HCT116 (cell line): ENCODE measurements at regions not wholly inside any gene's neighbourhood (a gene's known extent, or its start where the extent isn't known, plus 50 kb on each side); places are given as distances from the start of the nearest gene placed in this dataset.

Experiments used
- ATAC-seq: fragments of 200-7000 bp; cut with Tn5 transposase; 2 replicates; pipeline ENCODE4 v1.9.1; 2020; ENCODE audit warnings: mild to moderate bottlenecking, moderate library complexity
- BruUV-seq: library from RNA; stranded (reverse); fragments of 400-500 nt; replicated peaks from 2 replicates; lab custom pipeline; 2021; lab: Mats Ljungman, UMichigan
- CTCF ChIA-PET: fragments of 300-600 bp; sonication (Branson Sonifier 250); formaldehyde crosslinking; loops from one replicate; lab custom pipeline; 2021; ENCODE audit warnings: antibody characterized with exemption; lab: Charles Lee
- POLR2A ChIA-PET: fragments of 300-600, 350-600 bp; sonication (Branson Sonifier 250); formaldehyde crosslinking; loops from one replicate; lab custom pipeline; 2021; ENCODE audit warnings: antibody characterized with exemption; lab: Charles Lee
- RAD21 ChIA-PET, 2 experiments: fragments of 300-600 bp; sonication (Branson Sonifier 250); formaldehyde crosslinking; loops; one replicate each; lab custom pipeline; 2023; ENCODE audit warnings: low total read pairs in 2 of 2; ENCODE audit not compliant: uncharacterized antibody in 2 of 2, unreplicated experiment in 2 of 2, low non-redundant PET in 1 of 2; lab: Charles Lee
- DNase-seq: peaks from one replicate; pipeline ENCODE4 v3.0.0-alpha.2; 2010; ENCODE audit warnings: low read depth, low spot score
- H2AFZ ChIP-seq: fragments of 200-600 bp; shearing (Covaris generic), sonication (generic); 2 replicates; pipeline ENCODE4 v1.6.1; 2017; ENCODE audit warnings: low read depth, mixed run types, mixed read lengths, antibody characterized with exemption, low read length; ENCODE audit not compliant: poor library complexity, severe bottlenecking
- H3K27ac ChIP-seq: 2 replicates; pipeline ENCODE4 v1.5.1; 2012; ENCODE audit warnings: low read depth, low read length
- H3K27me3 ChIP-seq: fragments of 200-600 bp; sonication (generic); 2 replicates; pipeline ENCODE4 v1.6.1; 2016; ENCODE audit warnings: mixed run types, low read length, mixed read lengths; ENCODE audit not compliant: insufficient read depth
- H3K36me3 ChIP-seq, 2 experiments: fragments of 200-500 bp in 1 of 2; fragments of 200-600 bp in 1 of 2; sonication (Bioruptor generic) in 1 of 2; sonication (generic) in 1 of 2; 2 replicates each; pipeline versions ENCODE4 v1.5.1 to v1.6.1; 2014 to 2016; ENCODE audit warnings: low read length in 2 of 2, inconsistent platforms in 1 of 2, mixed read lengths in 1 of 2, mixed run types in 1 of 2; ENCODE audit not compliant: insufficient read depth in 2 of 2, control insufficient read depth in 1 of 2
- H3K4me1 ChIP-seq, 2 experiments: fragments of 200-600 bp in 1 of 2; sonication (generic) in 1 of 2; 2 replicates each; pipeline versions ENCODE4 v1.5.1 to v1.6.1; 2012 to 2017; ENCODE audit warnings: low read length in 2 of 2, inconsistent platforms in 1 of 2, mild to moderate bottlenecking in 1 of 2, mixed read lengths in 1 of 2, mixed run types in 1 of 2, moderate library complexity in 1 of 2; ENCODE audit not compliant: insufficient read depth in 2 of 2, control insufficient read depth in 1 of 2
- H3K4me2 ChIP-seq: fragments of 200-600 bp; sonication (generic); 2 replicates; pipeline ENCODE4 v1.6.1; 2017; ENCODE audit warnings: mixed run types, low read length, mixed read lengths
- H3K4me3 ChIP-seq, 2 experiments: fragments of 200-600 bp in 1 of 2; sonication (generic) in 1 of 2; replicated peaks in 1 of 2; 2 replicates each; pipeline ENCODE4 v1.5.1; 2011 to 2016; ENCODE audit warnings: low read length in 2 of 2, control low read depth in 1 of 2, low read depth in 1 of 2, mild to moderate bottlenecking in 1 of 2, mixed read lengths in 1 of 2, mixed run types in 1 of 2
- H3K79me2 ChIP-seq: fragments of 200-600 bp; sonication (generic); 2 replicates; pipeline ENCODE4 v1.6.1; 2017; ENCODE audit warnings: mild to moderate bottlenecking, mixed run types, low read length, moderate library complexity, mixed read lengths; ENCODE audit not compliant: insufficient read depth
- H3K9ac ChIP-seq: fragments of 200-600 bp; sonication (generic); 2 replicates; pipeline ENCODE4 v1.6.1; 2016; ENCODE audit warnings: low read length, mixed read lengths
- H3K9me2 ChIP-seq: fragments of 200-600 bp; sonication (generic), shearing (Covaris generic); 2 replicates; pipeline ENCODE4 v1.6.1; 2017; ENCODE audit warnings: mixed run types, mild to moderate bottlenecking, moderate library complexity; ENCODE audit not compliant: insufficient read depth
- H3K9me3 ChIP-seq, 2 experiments: fragments of 200-500 bp in 1 of 2; fragments of 200-600 bp in 1 of 2; sonication (Bioruptor generic) in 1 of 2; sonication (generic) in 1 of 2; 2 replicates each; pipeline ENCODE4 v1.6.1; 2014 to 2017; ENCODE audit warnings: low read length in 2 of 2, mixed read lengths in 2 of 2, inconsistent platforms in 1 of 2, low read depth in 1 of 2, mild to moderate bottlenecking in 1 of 2, mixed run types in 1 of 2, moderate library complexity in 1 of 2; ENCODE audit not compliant: control insufficient read depth in 1 of 2, insufficient read depth in 1 of 2
- H4K20me1 ChIP-seq: fragments of 200-600 bp; sonication (generic), shearing (Covaris generic); 2 replicates; pipeline ENCODE4 v1.6.1; 2017; ENCODE audit warnings: mixed run types, mild to moderate bottlenecking, moderate library complexity; ENCODE audit not compliant: insufficient read depth
- CBX3 ChIP-seq: IDR thresholded peaks from 2 replicates; pipeline ENCODE4 v1.6.1; 2012; ENCODE audit warnings: low read depth
- CEBPB ChIP-seq: IDR thresholded peaks from 2 replicates; pipeline ENCODE4 v1.6.1; 2012; ENCODE audit warnings: low read depth
- ELF1 ChIP-seq: IDR thresholded peaks from 2 replicates; pipeline ENCODE4 v1.6.1; 2012; ENCODE audit warnings: low read depth, borderline replicate concordance
- EZH2 ChIP-seq: fragments of 200-600 bp; sonication (generic); IDR thresholded peaks from 2 replicates; pipeline ENCODE4 v1.6.1; 2017; ENCODE audit warnings: antibody characterized with exemption, mixed run types
- RAD21 ChIP-seq: IDR thresholded peaks from 2 replicates; pipeline ENCODE4 v1.6.1; 2012; ENCODE audit warnings: low read depth, mild to moderate bottlenecking
- SIN3A ChIP-seq: IDR thresholded peaks from 2 replicates; pipeline ENCODE4 v1.6.1; 2012; ENCODE audit warnings: low read depth
- ZFX ChIP-seq: fragments of 450-650 bp; IDR thresholded peaks from 2 replicates; pipeline ENCODE4 v1.6.1; 2017
- intact Hi-C: fragments of 100-400 bp; cut with micrococcal nuclease; formaldehyde crosslinking; loops from 2 replicates; pipeline ENCODE4 v1.10.0; 2022
- TF ChIP-seq, protein P1 (sequence below): IDR thresholded peaks from 2 replicates; pipeline ENCODE4 v1.6.1; 2012
- TF ChIP-seq, protein P2 (sequence below): IDR thresholded peaks from 2 replicates; pipeline ENCODE4 v1.6.1; 2011; ENCODE audit warnings: mild to moderate bottlenecking, low read length, moderate library complexity; ENCODE audit not compliant: insufficient replicate concordance; ENCODE audit errors: extremely low read depth

DNA sequence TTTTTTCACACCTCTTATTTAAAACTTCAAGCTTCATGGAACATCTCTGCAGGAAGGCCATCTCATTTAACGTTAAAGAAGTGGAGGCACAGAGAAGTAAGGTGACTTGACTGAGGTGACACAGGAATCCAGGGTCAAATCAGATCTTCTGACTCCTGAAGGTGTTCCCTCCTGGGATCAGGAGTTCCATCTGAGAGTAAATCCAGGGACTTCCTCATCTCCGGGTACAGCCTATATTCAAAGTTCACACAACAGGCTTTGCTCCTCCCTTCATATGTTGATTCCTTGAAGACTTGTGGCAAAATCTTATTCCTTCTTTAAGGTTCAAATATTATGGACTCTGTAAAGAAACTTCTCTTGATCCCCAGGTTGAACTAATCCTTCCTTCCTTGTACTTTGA, 313.1 kb upstream of the CLINT1 start:
- no peaks in the 10 kb centered on the region for H4K20me1 ChIP-seq
- no peaks in the 10 kb centered on the region for H3K9me3 ChIP-seq
- H3K36me3 ChIP-seq = no peaks in the 10 kb centered on the region
- TF ChIP-seq ELF1 (no peak), ZFX (no peak), CEBPB (no peak), SIN3A (no peak)
- TF ChIP-seq, protein P1, sequence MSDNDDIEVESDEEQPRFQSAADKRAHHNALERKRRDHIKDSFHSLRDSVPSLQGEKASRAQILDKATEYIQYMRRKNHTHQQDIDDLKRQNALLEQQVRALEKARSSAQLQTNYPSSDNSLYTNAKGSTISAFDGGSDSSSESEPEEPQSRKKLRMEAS = no peak
- TF ChIP-seq, protein P2, sequence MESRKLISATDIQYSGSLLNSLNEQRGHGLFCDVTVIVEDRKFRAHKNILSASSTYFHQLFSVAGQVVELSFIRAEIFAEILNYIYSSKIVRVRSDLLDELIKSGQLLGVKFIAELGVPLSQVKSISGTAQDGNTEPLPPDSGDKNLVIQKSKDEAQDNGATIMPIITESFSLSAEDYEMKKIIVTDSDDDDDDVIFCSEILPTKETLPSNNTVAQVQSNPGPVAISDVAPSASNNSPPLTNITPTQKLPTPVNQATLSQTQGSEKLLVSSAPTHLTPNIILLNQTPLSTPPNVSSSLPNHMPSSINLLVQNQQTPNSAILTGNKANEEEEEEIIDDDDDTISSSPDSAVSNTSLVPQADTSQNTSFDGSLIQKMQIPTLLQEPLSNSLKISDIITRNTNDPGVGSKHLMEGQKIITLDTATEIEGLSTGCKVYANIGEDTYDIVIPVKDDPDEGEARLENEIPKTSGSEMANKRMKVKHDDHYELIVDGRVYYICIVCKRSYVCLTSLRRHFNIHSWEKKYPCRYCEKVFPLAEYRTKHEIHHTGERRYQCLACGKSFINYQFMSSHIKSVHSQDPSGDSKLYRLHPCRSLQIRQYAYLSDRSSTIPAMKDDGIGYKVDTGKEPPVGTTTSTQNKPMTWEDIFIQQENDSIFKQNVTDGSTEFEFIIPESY = no peak
- H3K27ac ChIP-seq = no peak overlapping the region
- no peak for ATAC-seq
- H3K27me3 ChIP-seq = peaks cover 42% of the 10 kb centered on the region; the same call in 1 of the 2 replicates
- no peak overlapping the region for H3K4me2 ChIP-seq
- ChIA-PET RAD21 (no interaction called here), CTCF (no interaction called here), POLR2A (no interaction called here)
- no peak overlapping the region for H3K4me3 ChIP-seq
- no peaks in the 10 kb centered on the region for H3K9me2 ChIP-seq
- H3K4me1 ChIP-seq = no peaks in the 10 kb centered on the region
- intact Hi-C loops = no loop called here
- no peaks in the 10 kb centered on the region for H3K79me2 ChIP-seq
- no peak for DNase-seq
- no TSS peak for BruUV-seq
- H2AFZ ChIP-seq = no peak overlapping the region
- H3K9ac ChIP-seq = no peak overlapping the region

DNA sequence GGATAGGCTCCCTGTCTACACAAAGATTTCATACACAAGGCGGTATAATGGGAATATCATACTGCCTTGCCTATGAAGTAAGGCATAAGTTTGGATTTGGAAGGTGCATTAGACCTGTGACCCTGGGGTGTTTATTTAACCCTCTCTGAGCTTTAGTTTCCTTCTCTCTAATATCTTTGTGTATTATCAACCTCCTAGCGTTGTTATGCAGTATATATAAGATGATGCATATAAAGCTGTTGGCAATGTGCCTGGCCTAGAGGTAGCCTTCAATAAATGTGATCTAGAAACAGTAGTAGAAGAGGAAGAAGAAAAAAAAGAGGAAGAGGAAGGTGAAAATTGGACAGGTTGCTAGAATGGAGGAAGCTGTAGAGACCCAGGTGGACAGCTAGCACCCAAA, 311.6 kb upstream of the CLINT1 start:
- Histone ChIP-seq H3K79me2 (no peaks in the 10 kb centered on the region), H4K20me1 (no peaks in the 10 kb centered on the region), H2AFZ (no peak overlapping the region), H3K36me3 (no peaks in the 10 kb centered on the region), H3K9me2 (no peaks in the 10 kb centered on the region), H3K4me1 (no peaks in the 10 kb centered on the region), H3K9me3 (no peaks in the 10 kb centered on the region), H3K4me3 (no peak overlapping the region), H3K27me3 (peaks cover 29% of the 10 kb centered on the region; the same call in 1 of the 2 replicates), H3K27ac (no peak overlapping the region), H3K9ac (no peak overlapping the region), H3K4me2 (no peak overlapping the region)
- BruUV-seq = no TSS peak
- intact Hi-C loops = no loop called here
- DNase-seq (no peak), ATAC-seq (no peak)
- CTCF ChIA-PET = no interaction called here
- POLR2A ChIA-PET = no interaction called here
- RAD21 ChIA-PET = no interaction called here
- TF ChIP-seq CBX3 = no peak
- TF ChIP-seq ELF1 = no peak
- no peak for TF ChIP-seq EZH2
- no peak for TF ChIP-seq RAD21
- TF ChIP-seq CEBPB = no peak
